Natural killer cell (primary cell): ENCODE measurements at regions not wholly inside any gene's neighbourhood (a gene's known extent, or its start where the extent isn't known, plus 50 kb on each side); places are given as distances from the start of the nearest gene placed in this dataset.

Experiments
- ATAC-seq, 3 donors: fragments of 150-1000 bp in 2 of 3; fragments of 200-7000 bp in 1 of 3; cut with Tn5 transposase; 1 replicate in 1 of 3; 2 replicates in 2 of 3; pipeline ENCODE4 v1.10.0; 2021; ENCODE audit warnings: mild to moderate bottlenecking in 2 of 3, moderate library complexity in 2 of 3
- DNase-seq, 2 donors: peaks; one replicate each; pipeline versions ENCODE4 v3.0.0 to v3.0.0-alpha.2; 2013 to 2021; ENCODE audit warnings: mixed read lengths in 1 of 2
- H3K27ac ChIP-seq: one replicate; pipeline ENCODE4 v1.5.1; 2013; ENCODE audit warnings: mild to moderate bottlenecking, low read length
- H3K27me3 ChIP-seq: one replicate; pipeline ENCODE4 v1.6.1; 2013; ENCODE audit warnings: low read length; ENCODE audit not compliant: control insufficient read depth, insufficient read depth
- H3K36me3 ChIP-seq: one replicate; pipeline ENCODE4 v1.6.1; 2013; ENCODE audit warnings: low read length; ENCODE audit not compliant: control insufficient read depth, insufficient read depth
- H3K4me1 ChIP-seq: one replicate; pipeline ENCODE4 v1.6.1; 2013; ENCODE audit warnings: low read length; ENCODE audit not compliant: control insufficient read depth, insufficient read depth
- H3K4me3 ChIP-seq: one replicate; pipeline ENCODE4 v1.5.1; 2013; ENCODE audit warnings: low read length
- H3K9me3 ChIP-seq: one replicate; pipeline ENCODE4 v1.6.1; 2013; ENCODE audit warnings: low read length; ENCODE audit not compliant: control insufficient read depth, insufficient read depth
- H3K27ac Mint-ChIP-seq, 2 donors: one replicate each; pipeline ENCODE4 v1.8.0; 2022; ENCODE audit warnings: mild to moderate bottlenecking in 2 of 2, mixed read lengths in 2 of 2, moderate library complexity in 1 of 2
- H3K27me3 Mint-ChIP-seq, 2 donors: one replicate each; pipeline ENCODE4 v1.8.0; 2022; ENCODE audit warnings: low read depth in 2 of 2, mixed read lengths in 2 of 2
- H3K36me3 Mint-ChIP-seq: one replicate; pipeline ENCODE4 v1.8.0; 2022; ENCODE audit warnings: mixed read lengths
- H3K4me1 Mint-ChIP-seq, 2 donors: one replicate each; pipeline ENCODE4 v1.8.0; 2022; ENCODE audit warnings: mixed read lengths in 2 of 2
- H3K4me3 Mint-ChIP-seq: one replicate; pipeline ENCODE4 v1.8.0; 2022; ENCODE audit warnings: mild to moderate bottlenecking, moderate library complexity, mixed read lengths
- H3K9me3 Mint-ChIP-seq, 2 donors: one replicate each; pipeline ENCODE4 v1.8.0; 2022; ENCODE audit warnings: mixed read lengths in 2 of 2
- WGBS: methylation state at CpG from one replicate; pipeline ENCODE4 v1.1.7; 2013; ENCODE audit warnings: missing lambda C conversion rate; ENCODE audit not compliant: insufficient coverage; 5-methylcytosine and 5-hydroxymethylcytosine counted together
- intact Hi-C: fragments of 100-400 bp; cut with micrococcal nuclease; formaldehyde crosslinking; loops from one replicate; pipeline ENCODE4 v1.14.2; 2022
- TF ChIP-seq, protein P1 (sequence below): fragments of 200-600 bp; IDR thresholded peaks from one replicate; pipeline ENCODE4 v1.8.0; 2022; ENCODE audit warnings: antibody characterized with exemption

DNA sequence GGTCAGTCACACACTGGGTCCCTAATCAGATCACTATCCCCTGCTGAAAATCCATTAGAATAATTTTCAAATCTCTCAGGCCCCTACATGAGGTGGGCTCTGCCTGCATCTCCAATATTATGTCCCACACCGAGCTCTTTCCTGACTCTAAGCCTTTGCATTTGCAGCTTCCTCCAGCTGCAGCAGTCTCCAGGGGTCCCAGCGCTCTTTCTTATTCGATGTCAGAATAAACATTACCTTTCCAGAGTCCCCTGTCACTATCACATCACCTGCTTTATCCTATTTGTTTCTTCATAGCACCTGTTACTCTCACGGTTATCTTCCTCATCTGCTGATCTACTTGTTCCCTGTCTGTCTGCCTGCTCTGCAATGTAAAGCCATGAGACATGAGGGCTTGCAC, 57.3 kb upstream of the MON1B start:
- H3K4me3 ChIP-seq: no peak overlapping the region
- H3K4me3 Mint-ChIP-seq: no peak overlapping the region
- TF ChIP-seq, protein P1, sequence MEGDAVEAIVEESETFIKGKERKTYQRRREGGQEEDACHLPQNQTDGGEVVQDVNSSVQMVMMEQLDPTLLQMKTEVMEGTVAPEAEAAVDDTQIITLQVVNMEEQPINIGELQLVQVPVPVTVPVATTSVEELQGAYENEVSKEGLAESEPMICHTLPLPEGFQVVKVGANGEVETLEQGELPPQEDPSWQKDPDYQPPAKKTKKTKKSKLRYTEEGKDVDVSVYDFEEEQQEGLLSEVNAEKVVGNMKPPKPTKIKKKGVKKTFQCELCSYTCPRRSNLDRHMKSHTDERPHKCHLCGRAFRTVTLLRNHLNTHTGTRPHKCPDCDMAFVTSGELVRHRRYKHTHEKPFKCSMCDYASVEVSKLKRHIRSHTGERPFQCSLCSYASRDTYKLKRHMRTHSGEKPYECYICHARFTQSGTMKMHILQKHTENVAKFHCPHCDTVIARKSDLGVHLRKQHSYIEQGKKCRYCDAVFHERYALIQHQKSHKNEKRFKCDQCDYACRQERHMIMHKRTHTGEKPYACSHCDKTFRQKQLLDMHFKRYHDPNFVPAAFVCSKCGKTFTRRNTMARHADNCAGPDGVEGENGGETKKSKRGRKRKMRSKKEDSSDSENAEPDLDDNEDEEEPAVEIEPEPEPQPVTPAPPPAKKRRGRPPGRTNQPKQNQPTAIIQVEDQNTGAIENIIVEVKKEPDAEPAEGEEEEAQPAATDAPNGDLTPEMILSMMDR: no peak
- no peak for DNase-seq
- H3K36me3 Mint-ChIP-seq: no peaks in the 10 kb centered on the region
- H3K36me3 ChIP-seq: no peaks in the 10 kb centered on the region
- no peaks in the 10 kb centered on the region for H3K9me3 ChIP-seq
- H3K27me3 Mint-ChIP-seq: peaks cover 0 to 14% of the 10 kb centered on the region in 2 donors
- H3K27me3 ChIP-seq: no peaks in the 10 kb centered on the region
- no peaks in the 10 kb centered on the region for H3K4me1 ChIP-seq
- H3K27ac ChIP-seq: no peak overlapping the region
- intact Hi-C loops: no loop called here
- no peak for ATAC-seq
- H3K27ac Mint-ChIP-seq: no peak overlapping the region
- WGBS: 83% methylated on average over 4 of the region's 4 CpGs
- H3K9me3 Mint-ChIP-seq: peaks cover 2 to 3% of the 10 kb centered on the region in 2 donors
- no peaks in the 10 kb centered on the region for H3K4me1 Mint-ChIP-seq

DNA sequence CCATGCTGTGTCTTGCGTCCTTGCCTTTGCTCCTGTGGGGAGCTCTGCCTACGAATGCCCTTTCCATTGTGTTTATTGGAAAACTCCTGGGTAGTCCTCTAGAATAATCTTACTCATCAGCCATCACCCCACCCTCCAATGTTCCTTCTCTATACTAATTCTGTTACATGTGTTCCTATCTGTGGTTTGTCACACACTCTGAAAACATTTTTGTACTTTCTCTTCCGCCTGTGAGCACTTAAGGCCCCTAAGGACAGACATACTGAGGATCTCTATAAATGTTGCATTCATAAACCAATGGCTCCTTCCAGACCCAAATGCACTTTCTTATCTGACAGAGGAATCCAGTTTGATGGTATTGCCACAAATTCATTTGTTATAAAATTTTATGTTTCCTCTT, 53.9 kb upstream of the MON1B start:
- Mint-ChIP-seq H3K4me3 (no peak overlapping the region), H3K9me3 (peaks cover 2 to 3% of the 10 kb centered on the region in 2 donors), H3K36me3 (no peaks in the 10 kb centered on the region), H3K27ac (no peak overlapping the region), H3K27me3 (peaks cover 0 to 17% of the 10 kb centered on the region in 2 donors), H3K4me1 (no peaks in the 10 kb centered on the region)
- Histone ChIP-seq H3K9me3 (no peaks in the 10 kb centered on the region), H3K27me3 (no peaks in the 10 kb centered on the region), H3K4me3 (no peak overlapping the region), H3K4me1 (no peaks in the 10 kb centered on the region), H3K27ac (no peak overlapping the region), H3K36me3 (no peaks in the 10 kb centered on the region)
- 89% methylated on average over 3 of the region's 3 CpGs for WGBS
- no peak for ATAC-seq
- intact Hi-C loops: no loop called here
- no peak for DNase-seq
- TF ChIP-seq, protein P1: no peak
